Ascending aorta (tissue), 2 donors: ENCODE measurements at regions not wholly inside any gene's neighbourhood (a gene's known extent, or its start where the extent isn't known, plus 50 kb on each side); places are given as distances from the start of the nearest gene placed in this dataset.

Source experiments
- DNase-seq, 2 donors: peaks; one replicate each; pipeline ENCODE4 v3.0.0-alpha.2; 2019; ENCODE audit warnings: low spot score in 2 of 2
- H3K27ac ChIP-seq, 2 donors: fragments of 200-600 bp; sonication (generic); one replicate each; pipeline ENCODE4 v1.5.1; 2016 to 2017; ENCODE audit warnings: mild to moderate bottlenecking in 1 of 2
- H3K27me3 ChIP-seq: fragments of 200-600 bp; sonication (generic); one replicate; pipeline ENCODE4 v1.5.1; 2017
- H3K36me3 ChIP-seq, 2 donors: fragments of 200-600 bp; sonication (generic); one replicate each; pipeline ENCODE4 v1.5.1; 2016
- H3K4me1 ChIP-seq, 2 donors: fragments of 200-600 bp; sonication (generic); one replicate each; pipeline ENCODE4 v1.5.1; 2016 to 2017; ENCODE audit warnings: mild to moderate bottlenecking in 1 of 2
- H3K4me3 ChIP-seq, 2 donors: fragments of 200-600 bp; sonication (generic); one replicate each; pipeline ENCODE4 v1.5.1; 2016 to 2017; ENCODE audit warnings: mild to moderate bottlenecking in 1 of 2
- H3K9me3 ChIP-seq, 2 donors: fragments of 200-600 bp; sonication (generic); one replicate each; pipeline ENCODE4 v1.5.1; 2016
- intact Hi-C: fragments of 100-400 bp; cut with DNase I; formaldehyde crosslinking; loops from one replicate; pipeline ENCODE4 v1.15.1; 2023
- TF ChIP-seq, protein P1 (sequence below), 3 experiments: fragments of 200-600 bp in 2 of 3; fragments of 450-650 bp in 1 of 3; sonication (generic) in 2 of 3; IDR thresholded peaks; one replicate each; pipeline ENCODE4 v1.5.1; 2016 to 2019; ENCODE audit warnings: antibody characterized with exemption in 3 of 3, mild to moderate bottlenecking in 1 of 3, moderate library complexity in 1 of 3

DNA sequence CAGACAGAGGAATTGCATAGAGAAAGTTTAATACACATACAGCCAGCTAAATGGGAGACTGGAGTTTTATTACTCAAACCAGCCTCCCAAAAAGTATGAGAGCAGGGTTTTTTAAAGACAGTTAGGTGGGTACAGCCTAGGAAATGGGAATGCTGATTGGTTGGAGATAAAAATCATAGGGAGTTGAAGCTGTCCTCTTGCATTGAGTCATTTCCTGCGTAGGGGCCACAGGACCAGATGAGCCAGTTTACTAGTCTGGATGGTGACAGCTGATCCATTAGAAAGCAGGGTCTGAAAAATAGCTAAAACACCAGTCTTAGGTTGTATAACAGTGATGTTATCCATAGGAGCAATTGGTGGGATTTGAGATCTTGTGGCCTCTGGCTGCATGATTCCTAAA, 76.1 kb upstream of the POM121L12 start:
- peak overlapping the region; percentile 46 to 67 for H3K27ac ChIP-seq

DNA sequence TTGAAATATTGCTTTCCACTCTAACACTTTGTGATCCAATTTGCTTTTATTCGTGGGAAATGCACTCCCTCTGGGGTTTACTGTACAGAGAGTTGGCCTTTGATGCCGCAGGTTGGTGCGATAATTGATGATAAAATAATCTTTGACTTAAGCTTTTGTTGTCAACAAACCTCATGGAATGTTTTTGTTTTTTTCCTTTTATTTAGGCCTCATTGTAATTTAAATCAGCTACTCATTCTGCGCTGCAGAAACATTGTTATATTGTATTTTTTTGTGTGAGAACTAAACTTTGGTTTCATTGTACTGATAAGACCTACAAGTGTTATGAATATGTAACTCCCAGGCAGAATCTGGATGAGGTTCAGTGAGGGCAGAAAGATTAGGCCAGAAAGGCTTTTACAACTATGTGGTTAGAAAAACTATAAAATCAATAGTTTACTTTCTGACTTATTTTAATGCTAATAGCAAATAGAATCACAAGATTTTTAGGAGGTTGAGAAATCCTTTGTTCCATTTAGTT, 76.8 kb upstream of the POM121L12 start:
- no peak for DNase-seq
- Histone ChIP-seq H3K9me3 (no peaks in the 10 kb centered on the region), H3K27ac (peak overlapping the region; percentile 46 to 67), H3K4me1 (peaks cover 0 to 24% of the 10 kb centered on the region in 2 donors), H3K4me3 (no peak overlapping the region), H3K36me3 (no peaks in the 10 kb centered on the region), H3K27me3 (no peaks in the 10 kb centered on the region)
- intact Hi-C loops = no loop called here
- TF ChIP-seq, protein P1, sequence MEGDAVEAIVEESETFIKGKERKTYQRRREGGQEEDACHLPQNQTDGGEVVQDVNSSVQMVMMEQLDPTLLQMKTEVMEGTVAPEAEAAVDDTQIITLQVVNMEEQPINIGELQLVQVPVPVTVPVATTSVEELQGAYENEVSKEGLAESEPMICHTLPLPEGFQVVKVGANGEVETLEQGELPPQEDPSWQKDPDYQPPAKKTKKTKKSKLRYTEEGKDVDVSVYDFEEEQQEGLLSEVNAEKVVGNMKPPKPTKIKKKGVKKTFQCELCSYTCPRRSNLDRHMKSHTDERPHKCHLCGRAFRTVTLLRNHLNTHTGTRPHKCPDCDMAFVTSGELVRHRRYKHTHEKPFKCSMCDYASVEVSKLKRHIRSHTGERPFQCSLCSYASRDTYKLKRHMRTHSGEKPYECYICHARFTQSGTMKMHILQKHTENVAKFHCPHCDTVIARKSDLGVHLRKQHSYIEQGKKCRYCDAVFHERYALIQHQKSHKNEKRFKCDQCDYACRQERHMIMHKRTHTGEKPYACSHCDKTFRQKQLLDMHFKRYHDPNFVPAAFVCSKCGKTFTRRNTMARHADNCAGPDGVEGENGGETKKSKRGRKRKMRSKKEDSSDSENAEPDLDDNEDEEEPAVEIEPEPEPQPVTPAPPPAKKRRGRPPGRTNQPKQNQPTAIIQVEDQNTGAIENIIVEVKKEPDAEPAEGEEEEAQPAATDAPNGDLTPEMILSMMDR (IDR thresholded peaks at IDR 0.05) = no peak

More for the DNA sequence above, 76.1 kb upstream of the POM121L12 start:
- Histone ChIP-seq H3K4me3 (no peak overlapping the region), H3K4me1 (peaks cover 0 to 24% of the 10 kb centered on the region in 2 donors), H3K27me3 (no peaks in the 10 kb centered on the region), H3K36me3 (no peaks in the 10 kb centered on the region), H3K9me3 (no peaks in the 10 kb centered on the region)
- no peak for DNase-seq
- TF ChIP-seq, protein P1 (IDR thresholded peaks at IDR 0.05) = no peak
- intact Hi-C loops = no loop called here

DNA sequence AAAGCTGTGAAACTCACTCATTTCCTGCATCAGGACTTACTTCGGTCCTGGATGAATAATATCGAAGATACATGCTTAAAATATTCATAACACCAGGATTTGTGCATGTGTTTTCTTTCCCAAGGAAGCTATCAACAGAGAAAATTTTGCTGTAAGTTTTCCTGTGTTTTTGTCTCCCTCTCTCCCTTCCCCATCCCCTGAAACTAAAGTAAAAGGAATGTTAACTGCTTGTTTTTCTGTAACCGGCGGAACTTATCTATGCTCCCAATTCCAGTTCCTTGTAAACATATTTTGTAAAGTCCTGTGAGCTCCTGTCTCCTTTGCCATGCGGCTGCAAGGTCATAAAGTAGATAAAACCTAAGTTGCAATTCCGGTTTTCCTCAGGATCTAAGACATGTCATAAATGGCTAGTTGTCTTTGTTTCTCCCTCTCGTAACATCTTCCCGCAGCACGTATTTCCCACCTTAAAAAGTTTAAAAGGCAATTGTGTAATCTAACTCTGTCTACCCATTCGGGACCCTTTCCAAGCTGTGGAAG, 79.0 kb upstream of the POM121L12 start:
- intact Hi-C loops = no loop called here
- H3K9me3 ChIP-seq = no peaks in the 10 kb centered on the region
- H3K4me1 ChIP-seq = peaks cover 0 to 16% of the 10 kb centered on the region in 2 donors
- H3K4me3 ChIP-seq = no peak overlapping the region
- H3K27me3 ChIP-seq = no peaks in the 10 kb centered on the region
- no peaks in the 10 kb centered on the region for H3K36me3 ChIP-seq
- H3K27ac ChIP-seq = no peak overlapping the region
- DNase-seq = no peak
- TF ChIP-seq, protein P1 (IDR thresholded peaks at IDR 0.05) = no peak

DNA sequence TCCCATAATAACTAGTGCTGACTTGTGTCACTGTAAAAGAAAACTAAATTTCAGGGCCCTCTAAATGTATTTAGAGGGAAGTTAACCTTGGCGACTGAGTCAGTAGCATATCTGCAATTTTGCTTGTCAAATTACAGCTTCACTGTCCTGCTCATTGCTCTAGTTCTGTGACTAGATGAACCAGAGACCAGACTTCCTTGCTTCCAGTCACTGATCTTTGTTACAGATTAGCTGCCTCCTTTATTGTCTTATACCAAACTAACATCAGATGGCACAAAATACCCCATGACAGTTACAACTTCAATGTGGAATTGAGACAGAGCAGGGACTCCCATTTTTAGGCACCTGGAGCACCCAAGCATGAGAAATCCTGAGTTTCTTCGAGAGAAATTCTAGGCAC, 79.9 kb upstream of the POM121L12 start:
- Histone ChIP-seq H3K27ac (peak overlapping the region in 1 of 2 donors; percentile 13), H3K9me3 (no peaks in the 10 kb centered on the region), H3K36me3 (no peaks in the 10 kb centered on the region), H3K4me3 (no peak overlapping the region), H3K4me1 (peaks cover 0 to 11% of the 10 kb centered on the region in 2 donors), H3K27me3 (no peaks in the 10 kb centered on the region)
- intact Hi-C loops = no loop called here
- TF ChIP-seq, protein P1 (IDR thresholded peaks at IDR 0.05) = no peak
- no peak for DNase-seq

GRCh38 chr7:52944921-52945320, 90.5 kb upstream of the POM121L12 start:
- Histone ChIP-seq H3K4me1 (no peaks in the 10 kb centered on the region), H3K36me3 (no peaks in the 10 kb centered on the region), H3K4me3 (no peak overlapping the region), H3K27me3 (no peaks in the 10 kb centered on the region), H3K9me3 (no peaks in the 10 kb centered on the region), H3K27ac (no peak overlapping the region)
- no peak for DNase-seq
- TF ChIP-seq, protein P1 (IDR thresholded peaks at IDR 0.05) = no peak
- intact Hi-C loops = no loop called here

- Histone ChIP-seq H3K27me3 (no peaks in the 10 kb centered on the region), H3K4me1 (no peaks in the 10 kb centered on the region), H3K9me3 (no peaks in the 10 kb centered on the region), H3K27ac (no peak overlapping the region), H3K36me3 (no peaks in the 10 kb centered on the region), H3K4me3 (no peak overlapping the region)
- DNase-seq = no peak
- intact Hi-C loops = no loop called here
- TF ChIP-seq, protein P1 (IDR thresholded peaks at IDR 0.05) = no peak
These were observed 95.0 kb upstream of the POM121L12 start for GRCh38 chr7:52940481-52940880.
